Natural killer cell treated with Interleukin-12 subunit alpha and Interleukin-12 subunit beta and Interleukin-15 and Interleukin-18, amount 100 ng/mL, for 72 hours (primary cell): ENCODE measurements at regions not wholly inside any gene's neighbourhood (a gene's known extent, or its start where the extent isn't known, plus 50 kb on each side); places are given as distances from the start of the nearest gene placed in this dataset.

Experiments
- ATAC-seq, 2 donors: fragments of 150-1000 bp; cut with Tn5 transposase in 1 of 2; sonication (Bioruptor Pico), chemical (Tn5 transposase) in 1 of 2; 2 replicates each; pipeline ENCODE4 v1.10.0; 2021
- DNase-seq: peaks from one replicate; pipeline ENCODE4 v3.0.0; 2022; ENCODE audit warnings: low spot score
- H3K27ac Mint-ChIP-seq, 2 donors: 1 replicate in 1 of 2; 2 replicates in 1 of 2; pipeline ENCODE4 v1.8.0; 2022; ENCODE audit warnings: mixed read lengths in 2 of 2, mild to moderate bottlenecking in 1 of 2, moderate library complexity in 1 of 2
- H3K27me3 Mint-ChIP-seq, 2 donors: 1 replicate in 1 of 2; 2 replicates in 1 of 2; pipeline ENCODE4 v1.8.0; 2022; ENCODE audit warnings: mixed read lengths in 2 of 2
- H3K36me3 Mint-ChIP-seq: one replicate; pipeline ENCODE4 v1.8.0; 2022; ENCODE audit warnings: mixed read lengths
- H3K4me1 Mint-ChIP-seq, 2 donors: 1 replicate in 1 of 2; 2 replicates in 1 of 2; pipeline ENCODE4 v1.8.0; 2022; ENCODE audit warnings: low read depth in 2 of 2, mixed read lengths in 2 of 2, mild to moderate bottlenecking in 1 of 2
- H3K4me3 Mint-ChIP-seq: one replicate; pipeline ENCODE4 v1.8.0; 2022; ENCODE audit warnings: mixed read lengths
- H3K9me3 Mint-ChIP-seq: 2 replicates; pipeline ENCODE4 v1.8.0; 2022; ENCODE audit warnings: mixed read lengths

DNA sequence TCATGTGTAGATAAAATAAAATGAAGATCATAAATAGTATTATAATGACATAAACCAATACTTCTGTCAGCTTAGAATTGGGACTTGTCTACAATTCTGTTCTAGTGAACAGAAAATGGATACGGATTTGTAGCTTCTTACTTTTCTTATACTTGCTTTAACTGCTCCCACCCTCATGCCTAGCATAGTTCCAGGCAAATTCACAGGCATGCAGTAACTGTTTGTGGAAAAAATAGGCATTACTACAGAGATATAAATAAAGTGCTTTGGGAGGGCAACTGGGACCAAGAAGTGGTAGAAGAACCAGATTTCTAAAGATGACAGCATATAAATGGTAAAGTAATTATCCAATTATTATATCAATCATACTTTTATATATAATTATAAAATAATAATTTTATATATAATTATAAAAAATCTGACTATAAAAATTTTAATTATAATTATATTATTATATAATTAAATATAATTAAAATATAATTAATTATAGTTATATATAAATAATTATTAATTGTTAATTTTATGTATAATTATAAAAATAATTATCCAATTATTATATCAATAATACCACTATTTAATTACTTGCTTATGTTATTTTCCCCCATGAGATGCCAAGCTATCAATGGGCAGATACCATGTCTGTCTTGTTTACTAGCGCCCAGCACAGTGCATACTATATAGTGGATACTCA lies 144.1 kb downstream of the NOC3L start:
- ATAC-seq (no peak), DNase-seq (no peak)
- Mint-ChIP-seq H3K27ac (no peak overlapping the region), H3K4me1 (no peaks in the 10 kb centered on the region), H3K27me3 (peaks cover 13 to 23% of the 10 kb centered on the region in 2 donors), H3K9me3 (no peaks in the 10 kb centered on the region), H3K36me3 (no peaks in the 10 kb centered on the region), H3K4me3 (no peak overlapping the region)

DNA sequence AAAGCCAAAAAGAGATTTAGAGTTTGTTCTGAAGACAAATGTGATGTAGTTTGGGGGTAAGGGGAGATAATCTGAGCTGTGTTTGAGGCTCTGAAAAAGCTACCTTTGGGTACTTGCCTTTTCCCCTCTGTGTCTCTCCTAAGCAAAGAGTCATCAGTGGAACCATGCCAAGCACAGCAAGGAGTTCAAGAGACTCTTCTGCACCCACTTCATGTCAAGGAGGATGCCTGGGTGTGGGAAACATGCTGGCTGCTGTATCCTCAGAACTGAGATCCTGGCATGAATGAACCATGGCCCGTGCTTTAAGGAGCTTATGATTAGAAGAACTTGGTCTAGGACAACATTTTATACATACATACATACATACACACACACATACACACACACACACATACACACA lies 142.9 kb downstream of the NOC3L start:
- Mint-ChIP-seq H3K4me1 (no peaks in the 10 kb centered on the region), H3K36me3 (no peaks in the 10 kb centered on the region), H3K27ac (no peak overlapping the region), H3K4me3 (no peak overlapping the region), H3K9me3 (no peaks in the 10 kb centered on the region), H3K27me3 (peaks cover 8 to 23% of the 10 kb centered on the region in 2 donors)
- ATAC-seq (no peak), DNase-seq (no peak)

DNA sequence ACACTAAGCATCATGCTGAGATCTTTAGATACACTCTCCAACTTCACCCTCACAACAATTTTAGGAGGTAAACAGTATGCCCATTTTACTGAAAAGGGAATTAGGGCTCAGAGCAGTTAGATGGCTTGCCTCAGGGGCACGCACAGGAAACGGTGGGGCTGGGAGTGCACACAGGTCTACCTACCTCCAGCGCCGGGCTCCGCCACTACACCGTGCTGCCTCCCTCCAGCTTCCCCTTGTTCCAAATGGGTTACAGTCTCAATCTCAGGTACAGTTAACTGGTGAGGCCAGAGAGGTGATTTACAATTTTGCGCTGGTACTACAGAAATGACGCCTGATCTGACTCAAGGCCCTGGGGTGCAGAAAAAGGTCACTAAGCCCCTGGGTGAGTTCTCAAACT lies 142.0 kb downstream of the NOC3L start:
- no peaks in the 10 kb centered on the region for H3K9me3 Mint-ChIP-seq
- peaks cover 3 to 17% of the 10 kb centered on the region in 2 donors for H3K27me3 Mint-ChIP-seq
- no peaks in the 10 kb centered on the region for H3K36me3 Mint-ChIP-seq
- H3K27ac Mint-ChIP-seq: no peak overlapping the region
- no peak overlapping the region for H3K4me3 Mint-ChIP-seq
- no peaks in the 10 kb centered on the region for H3K4me1 Mint-ChIP-seq
- ATAC-seq (no peak), DNase-seq (no peak)

DNA sequence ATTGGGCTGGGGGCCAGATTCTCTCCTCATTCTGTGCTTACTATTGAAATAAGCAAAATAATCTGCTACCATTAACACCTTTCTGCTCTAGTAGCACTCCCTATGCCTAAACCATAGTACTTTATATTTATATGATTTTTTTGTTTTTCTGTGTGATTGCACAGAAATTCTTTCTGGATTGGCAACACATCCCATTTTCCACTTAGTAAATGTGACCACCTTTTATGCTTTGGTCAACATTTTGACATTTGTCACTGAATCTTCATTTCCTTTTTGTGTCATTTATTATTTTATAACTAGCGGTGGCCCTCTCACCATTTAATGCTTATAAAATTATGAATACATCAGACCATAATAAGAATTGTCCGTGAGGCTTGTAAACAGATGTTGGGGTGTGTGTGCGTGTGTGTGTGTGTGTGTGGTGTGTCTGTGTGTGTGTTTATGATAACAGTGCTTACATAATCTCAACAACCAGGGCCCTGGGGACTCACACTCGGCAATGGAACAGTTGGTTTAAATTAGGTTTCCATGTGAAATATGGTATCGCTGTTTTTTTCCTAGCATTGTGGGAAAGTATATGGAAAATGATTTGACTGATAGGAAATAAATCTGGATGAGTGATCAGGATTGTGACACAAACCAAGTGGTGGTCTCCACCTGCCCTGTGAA lies 138.9 kb downstream of the NOC3L start:
- no peaks in the 10 kb centered on the region for H3K36me3 Mint-ChIP-seq
- peaks cover 3 to 7% of the 10 kb centered on the region in 2 donors for H3K27me3 Mint-ChIP-seq
- H3K4me3 Mint-ChIP-seq: no peak overlapping the region
- no peaks in the 10 kb centered on the region for H3K4me1 Mint-ChIP-seq
- DNase-seq: no peak
- no peak for ATAC-seq
- H3K27ac Mint-ChIP-seq: no peak overlapping the region
- H3K9me3 Mint-ChIP-seq: no peaks in the 10 kb centered on the region

DNA sequence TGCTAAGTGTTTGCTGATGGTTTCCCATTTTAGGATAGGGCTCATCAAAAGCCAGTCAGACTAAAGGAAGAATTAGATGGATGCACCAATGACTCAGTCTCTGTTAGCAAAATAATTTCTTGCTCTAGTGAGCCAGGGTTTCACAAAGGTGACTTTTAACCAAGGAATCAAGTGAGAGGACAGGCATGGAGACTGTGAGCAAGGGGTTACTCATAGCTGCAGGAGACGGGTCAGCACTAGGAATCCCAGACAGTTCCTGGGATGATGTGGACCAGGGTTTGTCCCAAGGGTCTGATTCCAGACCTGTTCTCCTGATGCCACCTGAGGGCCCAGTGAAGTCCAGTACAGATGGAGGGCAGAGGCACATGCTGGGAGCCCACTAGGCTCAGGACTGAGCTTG lies 138.1 kb downstream of the NOC3L start:
- DNase-seq: no peak
- Mint-ChIP-seq H3K4me1 (no peaks in the 10 kb centered on the region), H3K27ac (no peak overlapping the region), H3K36me3 (no peaks in the 10 kb centered on the region), H3K27me3 (peaks cover 0 to 1% of the 10 kb centered on the region in 2 donors), H3K9me3 (no peaks in the 10 kb centered on the region), H3K4me3 (no peak overlapping the region)
- no peak for ATAC-seq

DNA sequence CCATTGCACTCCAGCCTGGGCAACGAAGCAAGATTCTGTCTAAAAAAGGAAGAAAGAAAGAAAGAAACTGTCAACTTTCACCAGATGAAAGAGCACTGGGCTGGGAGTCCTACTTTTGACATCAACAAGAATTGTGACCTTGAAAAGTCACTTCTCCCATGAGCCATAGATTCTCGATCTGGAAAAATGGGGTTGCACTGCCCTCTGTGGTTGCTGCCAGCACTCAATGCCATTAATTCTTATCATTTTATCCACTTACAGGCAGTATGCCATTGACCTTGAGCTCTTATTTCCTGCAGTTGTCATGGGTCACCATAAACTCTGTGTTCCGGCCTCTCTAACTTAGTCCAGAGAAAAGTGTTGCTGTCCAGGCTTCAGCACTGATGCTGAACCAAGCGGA lies 137.2 kb downstream of the NOC3L start:
- Mint-ChIP-seq H3K27me3 (no peaks in the 10 kb centered on the region), H3K36me3 (no peaks in the 10 kb centered on the region)

DNA sequence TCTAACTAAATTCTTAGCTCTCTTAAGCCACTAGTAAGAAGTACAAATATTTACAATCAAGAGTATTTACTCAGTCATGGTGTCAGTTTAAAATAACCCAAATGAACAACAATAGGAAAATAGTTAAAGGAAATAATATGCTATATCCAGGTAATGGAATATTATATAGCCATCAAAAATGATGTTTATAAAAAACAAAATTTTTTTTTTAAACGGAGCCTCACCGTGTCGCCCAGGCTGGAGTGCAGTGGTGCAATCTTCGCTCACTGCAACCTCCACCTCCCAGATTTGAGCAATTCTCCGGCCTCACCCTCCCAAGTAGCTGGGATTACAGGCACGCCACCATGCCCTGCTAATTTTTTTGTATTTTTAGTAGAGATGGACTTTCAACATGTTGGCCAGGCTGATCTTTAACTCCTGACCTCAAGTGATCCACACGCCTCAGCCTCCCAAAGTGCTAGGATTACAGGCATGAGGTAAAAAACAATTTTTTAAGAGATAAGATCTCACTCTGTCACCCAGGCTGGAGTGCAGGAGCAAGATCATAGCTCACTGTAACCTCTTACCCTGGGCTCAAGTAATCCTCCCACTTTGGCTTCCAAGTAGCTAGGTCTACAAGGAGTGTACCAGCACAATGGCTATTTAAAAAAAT lies 132.5 kb downstream of the NOC3L start:
- no peak overlapping the region for H3K27ac Mint-ChIP-seq
- H3K27me3 Mint-ChIP-seq: peaks cover 4 to 8% of the 10 kb centered on the region in 2 donors
- no peaks in the 10 kb centered on the region for H3K4me1 Mint-ChIP-seq
- H3K9me3 Mint-ChIP-seq: no peaks in the 10 kb centered on the region
- H3K4me3 Mint-ChIP-seq: no peak overlapping the region
- ATAC-seq (no peak), DNase-seq (no peak)
- no peaks in the 10 kb centered on the region for H3K36me3 Mint-ChIP-seq

More for the DNA sequence above, 137.2 kb downstream of the NOC3L start:
- Mint-ChIP-seq H3K4me1 (no peaks in the 10 kb centered on the region), H3K27ac (no peak overlapping the region), H3K4me3 (no peak overlapping the region), H3K9me3 (no peaks in the 10 kb centered on the region)
- no peak for ATAC-seq
- no peak for DNase-seq

DNA sequence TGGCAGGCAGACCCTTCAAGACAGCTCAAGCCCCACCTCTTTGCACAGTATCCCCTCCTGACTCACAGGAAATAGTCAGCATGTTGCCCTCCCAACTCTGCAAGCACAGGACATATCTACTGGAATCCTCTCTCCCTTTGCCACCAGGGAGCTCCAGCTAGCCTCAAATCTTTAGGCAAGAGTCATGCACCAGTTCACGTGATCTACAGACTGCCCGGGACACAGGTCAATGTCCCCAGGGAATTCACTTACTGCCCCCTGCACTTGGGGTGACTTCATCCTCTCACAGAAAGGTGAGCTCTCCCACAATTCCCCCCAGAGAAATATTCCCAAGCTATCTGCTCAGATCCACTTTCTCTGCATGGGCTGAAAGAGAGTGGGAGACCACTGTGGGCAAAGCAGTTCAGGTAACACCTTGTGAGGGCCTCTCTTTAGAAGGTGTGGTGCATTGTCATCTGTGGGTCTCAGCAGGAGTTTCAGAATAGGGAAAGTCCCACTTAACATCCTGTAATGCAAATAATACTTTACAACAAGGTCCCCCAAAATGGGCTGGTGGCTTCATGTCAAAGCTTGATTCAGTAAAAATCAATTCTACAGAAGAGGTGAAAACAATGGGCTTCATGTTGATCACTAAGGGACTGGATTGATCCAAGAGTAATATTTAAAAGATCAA lies 129.9 kb downstream of the NOC3L start:
- H3K9me3 Mint-ChIP-seq: no peaks in the 10 kb centered on the region
- H3K27ac Mint-ChIP-seq: no peak overlapping the region
- H3K4me3 Mint-ChIP-seq: no peak overlapping the region
- ATAC-seq: no peak
- H3K4me1 Mint-ChIP-seq: no peaks in the 10 kb centered on the region
- no peaks in the 10 kb centered on the region for H3K36me3 Mint-ChIP-seq
- no peak for DNase-seq
- peaks cover 9 to 25% of the 10 kb centered on the region in 2 donors for H3K27me3 Mint-ChIP-seq

DNA sequence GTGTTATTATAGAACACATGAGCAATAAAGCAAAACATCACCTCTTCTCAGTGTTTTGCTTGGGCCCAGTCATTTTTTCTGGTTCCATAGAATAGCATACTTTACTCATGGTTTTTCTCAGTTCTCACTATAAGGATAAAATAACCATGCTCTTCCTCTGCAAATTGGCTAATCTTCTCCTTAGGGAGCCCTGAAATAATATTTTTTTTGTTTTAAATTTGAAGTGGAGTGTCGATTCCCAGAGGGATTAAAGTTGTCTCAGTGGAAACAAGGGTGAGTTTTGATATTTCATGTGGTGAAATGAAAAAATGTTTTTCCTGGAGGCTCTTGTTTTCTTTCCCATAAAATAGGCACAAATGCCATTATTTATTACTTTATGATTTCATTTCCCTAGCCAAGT lies 127.3 kb downstream of the NOC3L start:
- peaks cover 9 to 43% of the 10 kb centered on the region in 2 donors for H3K27me3 Mint-ChIP-seq
- DNase-seq: no peak
- ATAC-seq: no peak
- H3K36me3 Mint-ChIP-seq: no peaks in the 10 kb centered on the region
- H3K4me1 Mint-ChIP-seq: no peaks in the 10 kb centered on the region
- H3K9me3 Mint-ChIP-seq: no peaks in the 10 kb centered on the region
- H3K27ac Mint-ChIP-seq: no peak overlapping the region
- H3K4me3 Mint-ChIP-seq: no peak overlapping the region

DNA sequence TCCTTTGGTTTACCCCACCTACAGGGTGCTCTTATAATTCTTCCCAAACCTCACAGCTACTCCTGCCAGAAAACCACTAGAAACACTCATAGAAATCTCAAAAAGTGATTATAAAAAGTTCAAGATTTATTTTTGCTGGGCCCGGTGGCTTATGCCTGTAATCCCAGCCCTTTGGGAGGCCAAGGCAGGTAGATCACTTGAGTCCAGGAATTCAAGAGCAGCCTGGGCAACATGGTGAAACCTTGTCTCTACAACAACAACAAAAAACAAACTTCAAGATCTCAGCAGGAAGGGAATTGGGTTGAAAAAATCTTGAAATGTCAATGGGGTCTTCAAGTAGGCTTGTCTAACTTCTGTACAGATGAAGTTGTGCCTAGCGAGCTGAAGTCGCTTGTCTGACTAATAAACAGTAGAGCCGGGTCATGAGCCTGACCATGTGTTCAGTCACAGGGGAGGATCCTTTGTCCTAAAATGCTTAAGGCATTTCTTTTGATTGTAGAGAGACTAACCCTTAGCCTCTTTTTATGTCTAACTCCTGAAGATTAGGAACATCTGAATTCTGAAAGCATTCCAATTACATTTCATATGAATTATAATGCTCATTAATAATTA lies 124.6 kb downstream of the NOC3L start:
- Mint-ChIP-seq H3K27me3 (peaks cover 15 to 51% of the 10 kb centered on the region in 2 donors), H3K36me3 (no peaks in the 10 kb centered on the region), H3K4me3 (no peak overlapping the region), H3K9me3 (no peaks in the 10 kb centered on the region), H3K4me1 (peaks cover 0 to 5% of the 10 kb centered on the region in 2 donors), H3K27ac (no peak overlapping the region)
- no peak for ATAC-seq
- DNase-seq: no peak

DNA sequence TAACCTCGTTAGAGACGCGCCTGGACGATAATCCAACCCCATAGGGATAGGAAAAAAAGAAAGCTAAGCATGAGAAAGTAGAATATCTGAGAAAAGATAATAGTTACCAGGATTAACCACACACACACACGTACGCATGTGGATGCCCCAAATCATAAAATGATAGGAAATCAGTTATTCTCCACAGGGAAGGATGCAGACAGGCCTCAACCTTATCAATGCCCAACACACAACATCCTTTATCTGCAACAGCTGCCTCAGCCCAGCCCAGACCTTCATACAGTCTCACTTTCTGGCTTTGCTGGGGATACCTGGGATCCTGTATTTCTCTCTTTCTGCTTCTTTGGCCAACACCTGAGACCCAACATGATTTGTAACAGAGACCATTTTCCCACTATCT lies 123.0 kb downstream of the NOC3L start:
- Mint-ChIP-seq H3K27ac (no peak overlapping the region), H3K36me3 (no peaks in the 10 kb centered on the region), H3K9me3 (no peaks in the 10 kb centered on the region), H3K27me3 (peaks cover 12 to 44% of the 10 kb centered on the region in 2 donors), H3K4me3 (no peak overlapping the region), H3K4me1 (peaks cover 0 to 5% of the 10 kb centered on the region in 2 donors)
- ATAC-seq (no peak), DNase-seq (no peak)

DNA sequence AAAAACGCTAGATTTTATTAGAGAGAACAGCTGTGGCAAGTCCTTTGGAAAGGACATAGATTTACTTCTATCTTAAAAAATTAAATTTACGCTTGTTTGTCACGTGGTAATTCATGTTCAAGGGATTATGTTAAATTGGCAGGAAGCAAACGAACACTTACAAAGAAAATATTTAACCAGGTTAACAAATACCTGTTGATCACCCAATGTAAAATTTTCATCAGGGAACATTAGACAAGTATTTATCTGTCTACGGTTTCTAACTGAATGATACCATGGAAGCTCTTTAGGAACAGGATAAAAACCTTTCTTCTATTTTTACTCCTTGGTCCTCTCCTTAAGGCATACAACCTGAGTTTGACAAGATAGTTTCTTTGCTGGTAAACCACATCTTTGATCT lies 122.2 kb downstream of the NOC3L start:
- Mint-ChIP-seq H3K27ac (no peak overlapping the region), H3K27me3 (peaks cover 12 to 43% of the 10 kb centered on the region in 2 donors), H3K36me3 (no peaks in the 10 kb centered on the region)

DNA sequence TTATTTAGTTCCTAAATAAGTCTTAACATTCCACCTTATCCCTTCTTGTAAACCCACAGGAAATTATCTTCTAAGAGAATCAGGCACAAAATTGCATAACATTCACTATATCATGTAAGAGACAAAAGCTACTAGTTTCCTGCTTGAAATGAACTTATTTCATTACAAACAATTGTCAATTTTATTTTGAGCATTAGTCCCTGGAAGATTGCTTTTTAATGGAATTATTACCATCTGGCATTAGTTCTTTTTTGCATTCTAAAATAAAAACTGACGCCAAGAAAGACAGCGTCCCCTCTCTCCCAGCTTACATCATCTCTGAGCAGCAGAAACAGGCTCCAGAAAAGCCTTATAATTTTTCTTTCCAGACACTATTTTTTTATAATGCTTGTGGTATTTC lies 121.8 kb downstream of the NOC3L start:
- H3K9me3 Mint-ChIP-seq: no peaks in the 10 kb centered on the region
- ATAC-seq: no peak
- no peak overlapping the region for H3K27ac Mint-ChIP-seq
- no peak overlapping the region for H3K4me3 Mint-ChIP-seq
- H3K27me3 Mint-ChIP-seq: peaks cover 12 to 41% of the 10 kb centered on the region in 2 donors
- peaks cover 0 to 5% of the 10 kb centered on the region in 2 donors for H3K4me1 Mint-ChIP-seq
- DNase-seq: no peak
- no peaks in the 10 kb centered on the region for H3K36me3 Mint-ChIP-seq

More for the DNA sequence above, 122.2 kb downstream of the NOC3L start:
- ATAC-seq (no peak), DNase-seq (no peak)
- Mint-ChIP-seq H3K4me1 (peaks cover 0 to 5% of the 10 kb centered on the region in 2 donors), H3K9me3 (no peaks in the 10 kb centered on the region), H3K4me3 (no peak overlapping the region)
